GM12878 (cell line): ENCODE measurements at regions not wholly inside any gene's neighbourhood (a gene's known extent, or its start where the extent isn't known, plus 50 kb on each side); places are given as distances from the start of the nearest gene placed in this dataset.
"Not testable (repeated sequence)": the region's sequence is repeated elsewhere in the genome, so short reads cannot be mapped to it uniquely, and the experiment has no call there.

Experiments
- MYC ChIP-seq: IDR thresholded peaks from 2 replicates; pipeline ENCODE4 v1.6.1; 2011; ENCODE audit warnings: mild to moderate bottlenecking, low read length, moderate library complexity, inconsistent platforms; ENCODE audit not compliant: insufficient read depth, insufficient replicate concordance, insufficient read length, severe bottlenecking
- PBX3 ChIP-seq: IDR thresholded peaks from 2 replicates; pipeline ENCODE4 v1.6.1; 2011; ENCODE audit warnings: mild to moderate bottlenecking, low read depth, low read length, moderate library complexity; ENCODE audit not compliant: insufficient replicate concordance
- POLR2A ChIP-seq: IDR thresholded peaks from 2 replicates; pipeline ENCODE4 v1.6.1; 2011; ENCODE audit warnings: low read depth, mild to moderate bottlenecking, low read length
- SIN3A ChIP-seq: IDR thresholded peaks from 2 replicates; pipeline ENCODE4 v1.6.1; 2012; ENCODE audit warnings: low read depth, low read length, improper control_type of control experiment
- TF ChIP-seq, protein P1 (sequence below): fragments of 450-650 bp; formaldehyde crosslinking; IDR thresholded peaks from 2 replicates; pipeline ENCODE4 v1.4.0; 2020; ENCODE audit warnings: mild to moderate bottlenecking, moderate library complexity
- TF ChIP-seq, protein P2 (sequence below): IDR thresholded peaks from 2 replicates; pipeline ENCODE4 v1.6.1; 2012; ENCODE audit warnings: low read depth, low read length, improper control_type of control experiment

GRCh38 chr5:87134513-87134912, 133.2 kb upstream of the RASA1 start:
- TF ChIP-seq POLR2A, MYC, SIN3A, PBX3: not testable (repeated sequence)
- TF ChIP-seq, protein P1, sequence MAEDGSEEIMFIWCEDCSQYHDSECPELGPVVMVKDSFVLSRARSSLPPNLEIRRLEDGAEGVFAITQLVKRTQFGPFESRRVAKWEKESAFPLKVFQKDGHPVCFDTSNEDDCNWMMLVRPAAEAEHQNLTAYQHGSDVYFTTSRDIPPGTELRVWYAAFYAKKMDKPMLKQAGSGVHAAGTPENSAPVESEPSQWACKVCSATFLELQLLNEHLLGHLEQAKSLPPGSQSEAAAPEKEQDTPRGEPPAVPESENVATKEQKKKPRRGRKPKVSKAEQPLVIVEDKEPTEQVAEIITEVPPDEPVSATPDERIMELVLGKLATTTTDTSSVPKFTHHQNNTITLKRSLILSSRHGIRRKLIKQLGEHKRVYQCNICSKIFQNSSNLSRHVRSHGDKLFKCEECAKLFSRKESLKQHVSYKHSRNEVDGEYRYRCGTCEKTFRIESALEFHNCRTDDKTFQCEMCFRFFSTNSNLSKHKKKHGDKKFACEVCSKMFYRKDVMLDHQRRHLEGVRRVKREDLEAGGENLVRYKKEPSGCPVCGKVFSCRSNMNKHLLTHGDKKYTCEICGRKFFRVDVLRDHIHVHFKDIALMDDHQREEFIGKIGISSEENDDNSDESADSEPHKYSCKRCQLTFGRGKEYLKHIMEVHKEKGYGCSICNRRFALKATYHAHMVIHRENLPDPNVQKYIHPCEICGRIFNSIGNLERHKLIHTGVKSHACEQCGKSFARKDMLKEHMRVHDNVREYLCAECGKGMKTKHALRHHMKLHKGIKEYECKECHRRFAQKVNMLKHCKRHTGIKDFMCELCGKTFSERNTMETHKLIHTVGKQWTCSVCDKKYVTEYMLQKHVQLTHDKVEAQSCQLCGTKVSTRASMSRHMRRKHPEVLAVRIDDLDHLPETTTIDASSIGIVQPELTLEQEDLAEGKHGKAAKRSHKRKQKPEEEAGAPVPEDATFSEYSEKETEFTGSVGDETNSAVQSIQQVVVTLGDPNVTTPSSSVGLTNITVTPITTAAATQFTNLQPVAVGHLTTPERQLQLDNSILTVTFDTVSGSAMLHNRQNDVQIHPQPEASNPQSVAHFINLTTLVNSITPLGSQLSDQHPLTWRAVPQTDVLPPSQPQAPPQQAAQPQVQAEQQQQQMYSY = not testable (repeated sequence)
- TF ChIP-seq, protein P2, sequence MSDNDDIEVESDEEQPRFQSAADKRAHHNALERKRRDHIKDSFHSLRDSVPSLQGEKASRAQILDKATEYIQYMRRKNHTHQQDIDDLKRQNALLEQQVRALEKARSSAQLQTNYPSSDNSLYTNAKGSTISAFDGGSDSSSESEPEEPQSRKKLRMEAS = not testable (repeated sequence)
